Natural killer cell treated with Interleukin-12 subunit alpha and Interleukin-12 subunit beta and Interleukin-15 and Interleukin-18, amount 100 ng/mL, for 72 hours (primary cell): ENCODE measurements at regions not wholly inside any gene's neighbourhood (a gene's known extent, or its start where the extent isn't known, plus 50 kb on each side); places are given as distances from the start of the nearest gene placed in this dataset.

Experiments used
- ATAC-seq, 2 donors: fragments of 150-1000 bp; cut with Tn5 transposase in 1 of 2; sonication (Bioruptor Pico), chemical (Tn5 transposase) in 1 of 2; 2 replicates each; pipeline ENCODE4 v1.10.0; 2021
- DNase-seq: peaks from one replicate; pipeline ENCODE4 v3.0.0; 2022; ENCODE audit warnings: low spot score
- H3K27ac Mint-ChIP-seq, 2 donors: 1 replicate in 1 of 2; 2 replicates in 1 of 2; pipeline ENCODE4 v1.8.0; 2022; ENCODE audit warnings: mixed read lengths in 2 of 2, mild to moderate bottlenecking in 1 of 2, moderate library complexity in 1 of 2
- H3K27me3 Mint-ChIP-seq, 2 donors: 1 replicate in 1 of 2; 2 replicates in 1 of 2; pipeline ENCODE4 v1.8.0; 2022; ENCODE audit warnings: mixed read lengths in 2 of 2
- H3K36me3 Mint-ChIP-seq: one replicate; pipeline ENCODE4 v1.8.0; 2022; ENCODE audit warnings: mixed read lengths
- H3K4me1 Mint-ChIP-seq, 2 donors: 1 replicate in 1 of 2; 2 replicates in 1 of 2; pipeline ENCODE4 v1.8.0; 2022; ENCODE audit warnings: low read depth in 2 of 2, mixed read lengths in 2 of 2, mild to moderate bottlenecking in 1 of 2
- H3K4me3 Mint-ChIP-seq: one replicate; pipeline ENCODE4 v1.8.0; 2022; ENCODE audit warnings: mixed read lengths
- H3K9me3 Mint-ChIP-seq: 2 replicates; pipeline ENCODE4 v1.8.0; 2022; ENCODE audit warnings: mixed read lengths

DNA sequence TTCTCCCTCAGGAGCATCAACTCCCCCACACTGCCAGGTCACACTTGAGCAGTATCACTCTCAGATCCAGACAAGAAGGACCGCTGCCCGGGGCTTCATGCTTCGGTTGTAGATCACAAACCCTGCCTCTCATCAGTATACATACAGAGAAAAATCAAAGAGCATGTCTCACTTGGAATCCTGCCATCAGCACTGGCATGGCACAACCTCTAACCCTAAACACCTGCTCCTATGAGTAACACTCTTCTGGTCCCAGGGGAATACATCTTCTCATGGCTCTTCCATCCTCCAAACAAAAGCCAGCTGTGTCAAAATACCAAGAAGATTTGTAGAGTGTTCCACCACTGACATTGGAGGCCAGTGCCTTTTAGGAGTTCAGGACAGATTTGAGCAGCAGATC lies 84.8 kb upstream of the MIER3 start:
- peaks cover 9 to 17% of the 10 kb centered on the region in 2 donors for H3K27me3 Mint-ChIP-seq
- peak in 1 of 2 donors; percentile 20 for ATAC-seq
- no peak overlapping the region for H3K4me3 Mint-ChIP-seq
- no peak overlapping the region for H3K27ac Mint-ChIP-seq
- no peaks in the 10 kb centered on the region for H3K9me3 Mint-ChIP-seq
- peaks cover 1% of the 10 kb centered on the region for H3K36me3 Mint-ChIP-seq
- DNase-seq, result no peak
- H3K4me1 Mint-ChIP-seq, result peaks cover 0 to 4% of the 10 kb centered on the region in 2 donors

DNA sequence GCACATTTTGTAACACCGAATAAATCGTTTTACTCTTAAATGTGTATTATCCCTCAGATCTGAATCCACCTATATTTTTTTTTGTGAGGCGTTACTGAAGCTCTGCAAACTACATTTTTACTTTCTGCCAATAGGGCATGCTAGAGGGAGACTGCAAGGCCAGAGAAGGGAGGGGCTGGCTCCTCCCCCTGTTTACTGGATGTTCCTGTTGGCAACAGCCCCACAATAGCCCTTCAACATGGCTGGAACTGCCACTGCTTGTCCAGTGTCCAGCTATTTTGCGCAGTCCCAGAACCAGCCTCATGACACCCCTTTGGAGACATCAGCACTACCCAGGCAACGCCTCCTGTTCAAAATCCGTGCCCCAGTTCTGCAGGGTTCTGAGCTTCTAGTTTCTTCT lies 85.4 kb upstream of the MIER3 start:
- H3K27ac Mint-ChIP-seq, result no peak overlapping the region
- H3K9me3 Mint-ChIP-seq, result no peaks in the 10 kb centered on the region
- ATAC-seq (no peak), DNase-seq (no peak)
- no peaks in the 10 kb centered on the region for H3K4me1 Mint-ChIP-seq
- H3K27me3 Mint-ChIP-seq, result peaks cover 7 to 12% of the 10 kb centered on the region in 2 donors
- H3K4me3 Mint-ChIP-seq, result no peak overlapping the region
- H3K36me3 Mint-ChIP-seq, result no peaks in the 10 kb centered on the region

DNA sequence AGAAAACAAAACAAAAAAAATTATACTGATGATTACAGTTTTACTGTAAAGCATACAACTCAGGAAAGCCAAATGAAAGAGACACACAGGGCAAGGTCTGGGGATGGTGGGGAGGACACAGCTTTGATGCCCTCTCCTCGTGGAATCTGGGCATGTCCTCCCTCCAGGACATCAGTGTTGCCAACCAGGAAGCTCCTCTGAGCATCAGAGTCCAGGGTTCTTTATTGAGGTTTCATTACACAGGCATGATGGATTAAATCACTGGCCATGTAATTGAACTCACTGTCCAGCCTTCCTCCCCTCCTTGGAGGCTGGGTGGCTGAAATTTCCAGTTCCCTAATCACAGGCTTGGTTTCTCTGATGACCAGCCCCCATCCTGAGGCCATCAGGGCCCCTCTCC lies 89.6 kb upstream of the MIER3 start:
- Mint-ChIP-seq H3K27ac (no peak overlapping the region), H3K4me1 (no peaks in the 10 kb centered on the region), H3K27me3 (peaks cover 6 to 10% of the 10 kb centered on the region in 2 donors), H3K9me3 (no peaks in the 10 kb centered on the region), H3K4me3 (no peak overlapping the region), H3K36me3 (no peaks in the 10 kb centered on the region)
- DNase-seq, result no peak
- no peak for ATAC-seq

DNA sequence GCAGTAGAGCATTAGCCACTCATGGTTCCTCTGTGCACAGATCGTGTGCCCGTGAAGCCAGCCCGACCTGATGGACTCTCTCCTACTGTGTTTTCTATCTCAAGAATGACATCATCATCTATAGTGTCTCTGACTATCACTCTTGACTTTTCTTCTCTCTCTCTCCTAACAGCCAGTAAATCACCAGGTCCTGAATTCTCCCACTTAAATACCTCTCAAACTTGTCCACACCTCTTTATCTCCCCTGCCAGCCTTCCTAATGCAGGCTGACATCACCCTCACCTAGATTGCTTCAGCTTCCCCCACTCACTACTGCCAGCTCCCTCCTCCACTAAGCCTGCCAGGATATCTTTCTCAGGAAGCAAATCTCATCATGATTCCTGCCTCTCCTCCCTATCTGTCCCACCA lies 90.6 kb upstream of the MIER3 start:
- no peaks in the 10 kb centered on the region for H3K9me3 Mint-ChIP-seq
- no peak overlapping the region for H3K27ac Mint-ChIP-seq
- no peaks in the 10 kb centered on the region for H3K4me1 Mint-ChIP-seq
- peaks cover 8 to 10% of the 10 kb centered on the region in 2 donors for H3K27me3 Mint-ChIP-seq
- DNase-seq (no peak), ATAC-seq (peak in 1 of 2 donors; percentile 28)
- H3K36me3 Mint-ChIP-seq, result no peaks in the 10 kb centered on the region
- H3K4me3 Mint-ChIP-seq, result no peak overlapping the region

DNA sequence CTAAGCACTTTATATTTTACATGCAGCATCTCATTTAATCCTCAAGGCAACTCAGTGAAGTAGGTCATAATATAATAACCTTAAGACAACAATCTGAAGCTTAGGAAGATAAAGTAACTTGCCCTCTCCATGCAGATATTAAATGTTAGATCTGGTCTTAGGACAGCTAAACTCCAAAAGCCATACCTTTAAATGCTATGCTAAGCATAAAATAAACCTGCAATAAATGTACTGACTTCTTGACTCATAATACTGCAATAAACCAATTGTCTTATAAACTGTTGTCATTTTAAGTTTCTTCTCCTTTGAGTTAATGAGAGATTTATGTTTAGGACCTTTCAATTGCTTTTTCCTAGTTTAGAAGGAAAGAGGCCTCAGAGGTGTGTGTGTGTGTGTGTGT lies 102.2 kb upstream of the MIER3 start:
- Mint-ChIP-seq H3K27me3 (peaks cover 8 to 11% of the 10 kb centered on the region in 2 donors), H3K4me1 (no peaks in the 10 kb centered on the region), H3K27ac (no peak overlapping the region), H3K9me3 (no peaks in the 10 kb centered on the region), H3K36me3 (no peaks in the 10 kb centered on the region), H3K4me3 (no peak overlapping the region)
- DNase-seq (no peak), ATAC-seq (no peak)

DNA sequence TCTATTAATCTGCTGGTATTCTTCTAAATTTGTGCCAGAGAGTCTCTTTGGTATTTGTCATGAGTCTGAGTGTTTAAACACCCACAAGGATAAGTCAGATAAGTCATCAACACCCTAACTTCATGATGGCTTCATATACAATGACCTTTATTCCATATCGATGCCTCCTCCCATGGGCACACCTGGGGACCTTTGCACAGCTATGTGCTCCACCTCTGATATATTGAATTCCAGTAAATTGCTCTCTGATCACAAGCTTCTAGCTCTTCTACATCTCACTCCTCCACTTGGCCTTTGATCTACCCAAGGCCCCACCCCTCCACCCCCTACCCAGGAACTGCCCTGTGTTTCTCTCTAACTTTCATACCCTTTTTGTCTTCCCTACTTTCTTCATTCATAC lies 102.7 kb upstream of the MIER3 start:
- Mint-ChIP-seq H3K36me3 (no peaks in the 10 kb centered on the region), H3K27me3 (peaks cover 8 to 11% of the 10 kb centered on the region in 2 donors), H3K9me3 (no peaks in the 10 kb centered on the region), H3K27ac (no peak overlapping the region), H3K4me3 (no peak overlapping the region), H3K4me1 (no peaks in the 10 kb centered on the region)
- ATAC-seq (no peak), DNase-seq (no peak)

DNA sequence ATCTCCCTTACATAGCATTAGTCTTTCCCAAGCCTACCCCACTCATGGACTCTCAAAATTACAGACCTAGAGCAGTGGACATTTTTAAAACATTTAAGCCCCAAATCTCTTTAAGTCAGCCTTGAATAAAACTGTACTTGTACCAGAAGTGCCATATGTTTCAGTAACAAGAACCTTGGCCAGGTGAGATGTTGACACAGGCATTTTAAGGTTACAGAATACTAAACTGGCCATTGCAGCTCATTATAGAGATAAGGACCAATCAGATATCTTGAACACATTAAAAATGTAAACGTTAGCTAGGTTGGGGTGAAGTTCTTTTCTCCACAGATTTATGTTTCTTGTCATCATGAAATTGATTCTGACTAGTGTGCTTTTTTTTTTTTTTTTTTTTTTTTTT lies 103.8 kb upstream of the MIER3 start:
- no peak overlapping the region for H3K27ac Mint-ChIP-seq
- ATAC-seq, result no peak
- H3K9me3 Mint-ChIP-seq, result no peaks in the 10 kb centered on the region
- DNase-seq, result no peak
- no peaks in the 10 kb centered on the region for H3K4me1 Mint-ChIP-seq
- no peaks in the 10 kb centered on the region for H3K36me3 Mint-ChIP-seq
- H3K4me3 Mint-ChIP-seq, result no peak overlapping the region
- peaks cover 8 to 11% of the 10 kb centered on the region in 2 donors for H3K27me3 Mint-ChIP-seq

DNA sequence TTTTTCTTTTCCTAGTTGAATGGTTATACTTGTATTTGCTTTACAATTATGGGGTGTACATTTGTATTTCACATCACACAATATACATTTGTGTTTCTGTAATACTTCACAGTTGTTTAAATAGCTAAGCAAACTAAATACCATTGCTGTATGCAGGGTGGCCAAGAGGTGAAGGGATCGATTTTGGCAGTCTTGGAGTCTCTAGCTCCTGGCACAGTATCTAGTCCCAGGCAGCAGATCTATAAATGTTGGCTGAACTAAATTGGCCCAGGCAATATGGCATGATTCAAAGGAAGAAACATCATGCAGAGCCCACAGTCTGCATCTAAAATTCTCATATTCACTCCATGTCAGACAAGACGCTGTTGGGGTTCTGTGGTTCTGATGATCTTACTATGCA lies 110.1 kb upstream of the GPBP1 start:
- no peak for ATAC-seq
- Mint-ChIP-seq H3K9me3 (peaks cover 3% of the 10 kb centered on the region), H3K4me3 (no peak overlapping the region), H3K36me3 (no peaks in the 10 kb centered on the region), H3K27me3 (peaks cover 26 to 38% of the 10 kb centered on the region in 2 donors), H3K4me1 (no peaks in the 10 kb centered on the region), H3K27ac (no peak overlapping the region)
- DNase-seq, result no peak

DNA sequence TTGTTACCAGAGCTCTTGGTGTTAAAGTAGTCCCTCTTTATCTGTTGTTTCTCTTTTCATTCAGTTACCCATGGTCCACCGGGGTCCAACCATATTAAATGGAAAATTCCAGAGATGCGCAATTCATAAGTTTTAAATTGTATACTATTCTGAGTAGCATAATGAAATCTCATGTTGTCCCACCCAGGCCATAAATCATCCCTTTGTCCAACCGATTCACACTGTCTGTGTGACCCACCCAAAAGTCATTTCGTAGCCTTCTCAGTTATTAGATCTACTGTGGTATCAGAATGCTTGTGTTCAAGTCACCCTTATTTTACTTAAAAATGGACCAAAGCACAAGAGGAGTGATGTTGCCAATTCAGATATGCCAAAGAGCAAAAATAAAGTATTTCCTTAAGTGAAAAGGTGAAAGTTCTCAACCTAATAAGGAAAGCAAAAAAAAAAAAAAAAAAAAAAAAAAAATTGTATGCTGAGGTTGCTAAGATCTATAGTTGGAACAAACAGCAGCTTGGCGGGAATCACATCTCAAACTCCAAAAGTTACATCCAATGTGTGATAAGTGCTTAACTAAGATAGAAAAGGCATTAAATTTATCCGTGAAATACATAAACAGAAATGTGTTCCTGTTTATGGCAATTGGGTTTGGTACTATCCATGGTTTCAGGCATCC lies 106.8 kb upstream of the GPBP1 start:
- Mint-ChIP-seq H3K36me3 (no peaks in the 10 kb centered on the region), H3K4me3 (no peak overlapping the region), H3K27ac (no peak overlapping the region), H3K9me3 (peaks cover 7% of the 10 kb centered on the region), H3K27me3 (peaks cover 21 to 32% of the 10 kb centered on the region in 2 donors), H3K4me1 (no peaks in the 10 kb centered on the region)
- no peak for ATAC-seq
- no peak for DNase-seq

DNA sequence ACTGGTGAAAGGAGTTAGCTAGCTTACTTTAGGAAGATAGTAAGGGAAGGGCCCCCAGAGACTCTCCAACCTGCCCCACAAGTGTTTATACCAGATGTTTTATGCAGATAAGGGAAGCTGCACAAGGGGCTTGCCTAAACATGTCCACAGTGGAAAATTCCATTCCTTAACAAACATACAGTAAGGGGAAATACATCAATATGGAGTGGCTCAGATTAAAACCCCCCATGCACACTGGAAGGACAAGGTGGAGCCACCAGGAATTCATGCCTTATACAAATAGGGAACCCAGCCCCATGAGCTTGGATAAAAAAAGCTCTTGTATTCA lies 106.3 kb upstream of the GPBP1 start:
- H3K9me3 Mint-ChIP-seq, result peaks cover 7% of the 10 kb centered on the region
- H3K27ac Mint-ChIP-seq, result no peak overlapping the region
- H3K4me3 Mint-ChIP-seq, result no peak overlapping the region
- ATAC-seq (no peak), DNase-seq (no peak)
- H3K27me3 Mint-ChIP-seq, result peaks cover 23 to 28% of the 10 kb centered on the region in 2 donors
- H3K4me1 Mint-ChIP-seq, result no peaks in the 10 kb centered on the region
- H3K36me3 Mint-ChIP-seq, result no peaks in the 10 kb centered on the region

DNA sequence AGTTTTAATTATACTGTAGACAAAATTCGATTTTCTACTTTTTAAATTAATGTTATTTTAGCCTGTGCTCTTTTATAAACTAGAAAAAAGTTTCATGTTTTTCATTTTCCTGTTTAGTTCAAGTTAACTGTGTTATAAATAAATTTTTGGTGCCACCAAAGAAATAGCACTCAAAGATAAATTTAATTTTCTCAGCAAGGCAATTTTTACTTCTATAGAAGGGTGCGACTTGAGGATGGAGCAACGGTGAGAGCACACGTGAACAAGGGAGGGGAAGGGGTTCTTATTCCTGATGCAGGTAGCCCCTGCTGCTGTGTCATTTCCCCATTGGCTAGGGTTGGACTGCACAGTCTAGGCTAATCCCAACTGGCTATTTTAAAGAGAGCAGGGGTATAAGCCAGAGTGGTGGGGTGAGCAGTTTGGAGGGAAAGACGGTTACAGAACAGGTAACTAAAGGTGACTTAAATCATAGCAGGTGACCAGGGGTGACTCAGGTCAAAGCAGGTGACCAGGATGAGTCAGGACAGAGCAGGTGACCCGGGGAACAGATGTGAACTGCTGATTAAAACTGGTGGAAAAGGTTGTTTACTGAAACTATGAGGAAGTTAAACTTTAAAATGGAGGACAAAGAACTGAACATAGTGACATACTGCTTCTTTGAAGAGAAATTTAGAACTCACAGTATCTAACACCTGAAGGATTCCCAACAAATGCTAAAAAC lies 104.6 kb upstream of the GPBP1 start:
- no peak for DNase-seq
- no peak overlapping the region for H3K4me3 Mint-ChIP-seq
- peaks cover 7% of the 10 kb centered on the region for H3K9me3 Mint-ChIP-seq
- no peaks in the 10 kb centered on the region for H3K4me1 Mint-ChIP-seq
- H3K27me3 Mint-ChIP-seq, result peaks cover 14 to 21% of the 10 kb centered on the region in 2 donors
- ATAC-seq, result no peak
- H3K36me3 Mint-ChIP-seq, result no peaks in the 10 kb centered on the region
- H3K27ac Mint-ChIP-seq, result no peak overlapping the region

DNA sequence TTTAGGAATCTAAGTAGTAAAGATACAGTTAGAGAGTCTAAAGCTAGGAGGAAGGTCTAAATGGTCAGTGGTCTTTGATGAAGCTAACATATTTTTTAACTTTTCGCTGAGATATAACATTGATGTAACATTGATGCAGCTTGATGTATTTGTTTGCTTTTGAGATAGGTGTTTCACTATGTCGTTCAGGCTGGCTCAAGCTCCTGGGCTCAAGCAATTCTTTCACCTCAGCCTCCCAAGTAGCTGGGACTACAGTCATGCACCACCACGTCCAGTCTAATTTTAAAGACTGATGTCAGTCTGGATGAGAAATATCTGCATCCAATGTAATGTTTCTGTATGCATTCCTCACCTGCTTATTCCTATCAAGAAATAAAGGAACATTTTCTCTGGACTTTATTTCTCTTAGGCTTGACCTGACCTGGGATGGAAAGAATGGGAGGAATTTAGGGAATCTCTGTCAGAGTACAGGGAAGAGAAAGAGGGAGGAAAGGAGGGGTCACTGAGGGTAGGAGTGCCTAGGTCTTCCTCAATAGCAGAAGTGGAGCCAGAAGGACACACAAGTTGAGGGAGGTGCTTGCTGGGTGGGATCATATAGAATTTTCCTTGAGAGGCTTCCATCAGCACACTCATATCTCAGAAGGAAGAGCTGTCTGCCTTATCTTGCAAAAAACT lies 101.5 kb upstream of the GPBP1 start:
- no peaks in the 10 kb centered on the region for H3K4me1 Mint-ChIP-seq
- H3K27ac Mint-ChIP-seq, result no peak overlapping the region
- DNase-seq, result no peak
- no peak for ATAC-seq
- peaks cover 0 to 10% of the 10 kb centered on the region in 2 donors for H3K27me3 Mint-ChIP-seq
- no peaks in the 10 kb centered on the region for H3K36me3 Mint-ChIP-seq
- H3K4me3 Mint-ChIP-seq, result no peak overlapping the region
- peaks cover 4% of the 10 kb centered on the region for H3K9me3 Mint-ChIP-seq

DNA sequence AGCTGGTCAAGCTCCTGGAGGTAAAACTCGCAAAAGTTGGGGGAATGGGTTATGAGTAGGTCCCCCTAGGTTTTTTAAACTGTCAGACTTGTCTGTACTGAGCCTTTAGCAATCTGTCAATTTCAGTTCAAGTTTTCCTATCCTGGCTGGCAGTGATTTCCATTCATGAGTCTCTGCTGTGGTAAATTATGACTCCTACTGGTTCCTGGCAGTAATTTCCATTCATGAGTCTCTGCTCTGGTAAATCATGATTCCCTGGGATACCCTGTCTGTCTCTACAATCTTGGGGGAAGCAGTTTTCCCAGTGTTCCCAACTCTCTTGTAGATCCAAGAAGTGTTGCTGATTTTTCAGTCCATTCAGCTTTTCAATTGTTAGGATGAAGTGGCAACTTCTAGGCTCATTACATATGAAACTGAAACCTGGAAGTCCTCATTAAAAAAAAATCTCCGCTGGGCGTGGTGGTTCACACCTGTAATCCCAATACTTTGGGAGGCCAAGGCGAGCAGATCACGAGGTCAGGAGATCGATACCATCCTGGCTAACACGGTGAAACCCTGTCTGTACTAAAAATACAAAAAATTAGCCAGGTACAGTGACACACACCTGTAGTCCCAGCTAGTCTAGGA lies 91.3 kb upstream of the GPBP1 start:
- no peaks in the 10 kb centered on the region for H3K4me1 Mint-ChIP-seq
- DNase-seq (no peak), ATAC-seq (no peak)
- no peaks in the 10 kb centered on the region for H3K9me3 Mint-ChIP-seq
- peaks cover 6 to 11% of the 10 kb centered on the region in 2 donors for H3K27me3 Mint-ChIP-seq
- no peak overlapping the region for H3K27ac Mint-ChIP-seq
- no peak overlapping the region for H3K4me3 Mint-ChIP-seq
- H3K36me3 Mint-ChIP-seq, result no peaks in the 10 kb centered on the region
